Testis (tissue), 2 donors: ENCODE measurements at regions not wholly inside any gene's neighbourhood (a gene's known extent, or its start where the extent isn't known, plus 50 kb on each side); places are given as distances from the start of the nearest gene placed in this dataset.

Experiments
- CTCF ChIP-seq, 3 experiments: fragments of 450-650 bp in 2 of 3; fragments of 200-600 bp in 1 of 3; sonication (generic) in 1 of 3; IDR thresholded peaks; one replicate each; pipeline ENCODE4 v1.5.1; 2016 to 2019; ENCODE audit warnings: antibody characterized with exemption in 3 of 3, mild to moderate bottlenecking in 2 of 3, moderate library complexity in 1 of 3
- POLR2A ChIP-seq: fragments of 450-650 bp; IDR thresholded peaks from one replicate; pipeline ENCODE4 v1.6.1; 2017; ENCODE audit warnings: antibody characterized with exemption, mild to moderate bottlenecking, moderate library complexity

- TF ChIP-seq CTCF (IDR thresholded peaks at IDR 0.05) (no peak), POLR2A (no peak)
Measured at GRCh38 chr5:89520771-89521170, 637.8 kb upstream of the MEF2C start.
